Stomach (tissue), 4 donors: ENCODE measurements at regions not wholly inside any gene's neighbourhood (a gene's known extent, or its start where the extent isn't known, plus 50 kb on each side); places are given as distances from the start of the nearest gene placed in this dataset.

ENCODE experiments used
- CTCF ChIP-seq, 7 experiments: fragments of 450-650 bp in 4 of 7; fragments of 200-600 bp in 3 of 7; sonication (generic) in 3 of 7; IDR thresholded peaks; one replicate each; pipeline ENCODE4 v1.5.1; 2016 to 2019; ENCODE audit warnings: antibody characterized with exemption in 7 of 7, control low read depth in 2 of 7, mild to moderate bottlenecking in 1 of 7
- EP300 ChIP-seq: sonication (generic); formaldehyde crosslinking; IDR thresholded peaks from one replicate; pipeline ENCODE4 v1.6.1; 2017; ENCODE audit warnings: antibody characterized with exemption
- POLR2A ChIP-seq, 4 donors: fragments of 450-650 bp; IDR thresholded peaks; one replicate each; pipeline ENCODE4 v1.6.1; 2016; ENCODE audit warnings: antibody characterized with exemption in 4 of 4, control low read depth in 2 of 4, mild to moderate bottlenecking in 1 of 4, moderate library complexity in 1 of 4
- POLR2AphosphoS5 ChIP-seq, 3 donors: sonication (generic); formaldehyde crosslinking; IDR thresholded peaks; one replicate each; pipeline ENCODE4 v1.6.1; 2016; ENCODE audit warnings: antibody characterized with exemption in 3 of 3

GRCh38 chr2:64225491-64225890, 81.3 kb upstream of the PELI1 start:
- TF ChIP-seq CTCF (IDR thresholded peaks at IDR 0.05) (no peak), POLR2A (IDR thresholded peaks at IDR 0.05) (no peak), POLR2AphosphoS5 (IDR thresholded peaks at IDR 0.05) (no peak), EP300 (no peak)
